ENCODE measurements at regions not wholly inside any gene's neighbourhood (a gene's known extent, or its start where the extent isn't known, plus 50 kb on each side); places are given as distances from the start of the nearest gene placed in this dataset.

DNA sequence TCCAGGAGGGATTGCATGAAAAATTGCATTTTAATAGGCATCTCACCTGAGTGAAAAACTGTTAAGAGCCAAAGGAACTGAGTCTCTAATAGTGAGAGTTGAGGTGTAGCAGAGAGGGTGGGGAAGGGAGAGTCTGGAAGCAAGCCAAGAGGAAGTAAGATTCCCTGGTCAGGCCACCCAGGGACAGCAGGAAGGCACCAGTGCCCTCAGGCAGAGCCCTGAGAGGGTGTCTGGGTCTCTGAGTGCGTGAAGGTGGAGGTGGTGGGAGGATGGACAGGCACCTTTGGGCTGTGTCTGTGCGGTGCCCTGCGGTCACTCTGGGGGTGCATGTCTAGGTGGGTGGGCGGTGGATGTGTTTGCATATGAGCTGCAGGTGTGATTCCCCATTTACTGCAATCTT is 300.4 kb upstream of the ROPN1 start:
- CTCF ChIA-PET (ENCODE audit: partially characterized antibody), result no interaction called here
- no peaks in the 10 kb centered on the region for H4K20me1 ChIP-seq (replicated peaks in 1 of 2; ENCODE audit: control insufficient read depth in 1 of 2, insufficient read depth in 2 of 2, low read length in 2 of 2)
- TF ChIP-seq CREB1 (IDR thresholded peaks at IDR 0.05) (no peak), SP2 (IDR thresholded peaks at IDR 0.05; ENCODE audit: low read length) (no peak), SIN3A (conservative IDR thresholded peaks at IDR 0.05 in 1 of 2, IDR thresholded peaks at IDR 0.05 in 1 of 2; ENCODE audit: low read depth in 1 of 2, low read length in 2 of 2) (no peak), KDM5A (IDR thresholded peaks at IDR 0.05; ENCODE audit: low read length) (no peak), TEAD4 (IDR thresholded peaks at IDR 0.05; ENCODE audit: low read depth, low read length) (no peak), JUND (IDR thresholded peaks at IDR 0.05; ENCODE audit: low read length) (no peak), TCF12 (IDR thresholded peaks at IDR 0.05; ENCODE audit: low read depth, low read length) (no peak), FOSL1 (IDR thresholded peaks at IDR 0.05; ENCODE audit: insufficient read depth, low read depth, low read length) (no peak), RXRA (IDR thresholded peaks at IDR 0.05; ENCODE audit: insufficient read depth, low read depth, low read length) (no peak), HDAC2 (IDR thresholded peaks at IDR 0.05; ENCODE audit: borderline replicate concordance in 1 of 2, low read depth in 2 of 2, low read length in 2 of 2) (no peak), SP1 (IDR thresholded peaks at IDR 0.05; ENCODE audit: low read depth, low read length) (no peak), RBBP5 (IDR thresholded peaks at IDR 0.05; ENCODE audit: borderline replicate concordance, low read depth, low read length) (no peak), EZH2 (IDR thresholded peaks at IDR 0.05; ENCODE audit: low read depth, low read length, severe bottlenecking) (no peak)
- H3K9me3 ChIP-seq (ENCODE audit: insufficient read depth in 2 of 2, low read depth in 1 of 2, low read length in 1 of 2), result no peaks in the 10 kb centered on the region
- no peak overlapping the region for H3K14ac ChIP-seq (ENCODE audit: insufficient read length)
- no peaks in the 10 kb centered on the region for H3K36me3 ChIP-seq (ENCODE audit: control insufficient read depth in 2 of 4, insufficient read depth in 4 of 4, low read length in 3 of 4)
- no peak overlapping the region for H3K4me2 ChIP-seq (ENCODE audit: insufficient read depth in 1 of 2, low read depth in 2 of 2, low read length in 2 of 2)
- no peak overlapping the region for H3K4ac ChIP-seq (replicated peaks; ENCODE audit: insufficient read length, low read depth, low read length)
- H4K8ac ChIP-seq (ENCODE audit: extremely low read depth, insufficient read depth, low read length), result no peak overlapping the region
- no peak overlapping the region for H3K18ac ChIP-seq (ENCODE audit: extremely low read depth, low read length)
- DNase-seq (ENCODE audit: low read depth in 1 of 2, low spot score in 2 of 2), result no peak
- H3K79me2 ChIP-seq (ENCODE audit: control insufficient read depth in 1 of 2, insufficient read depth in 2 of 2, low read length in 2 of 2), result no peaks in the 10 kb centered on the region
- H2AK5ac ChIP-seq (ENCODE audit: low read depth, low read length), result no peak overlapping the region
- H2BK20ac ChIP-seq (ENCODE audit: low read length), result no peak overlapping the region
- POLR2A ChIA-PET (ENCODE audit: partially characterized antibody), result interaction anchor here (1.8 kb wide), 1 partner anchor 10 kb away, joined by 4 read pairs; no protein-coding TSS in a partner anchor
- H2BK120ac ChIP-seq (replicated peaks; ENCODE audit: low read depth, low read length), result no peak overlapping the region
- no peak overlapping the region for H3K9ac ChIP-seq (replicated peaks in 1 of 4; ENCODE audit: extremely low read depth in 1 of 4, low read depth in 3 of 4, low read length in 3 of 4)
- no peak for FAIRE-seq
- no peak overlapping the region for H3K56ac ChIP-seq (replicated peaks; ENCODE audit: insufficient read length, low read depth, low read length)
- H3K23ac ChIP-seq (ENCODE audit: insufficient read length), result no peak overlapping the region
- H3K4me3 ChIP-seq (ENCODE audit: extremely low read depth in 1 of 4, insufficient read depth in 2 of 4, low read depth in 3 of 4, low read length in 4 of 4), result no peak overlapping the region
- no peaks in the 10 kb centered on the region for H3K27me3 ChIP-seq (replicated peaks in 1 of 4; ENCODE audit: control insufficient read depth in 3 of 4, extremely low read depth in 1 of 4, insufficient read depth in 3 of 4, low read length in 3 of 4)
- H4K5ac ChIP-seq (ENCODE audit: insufficient read length, low read depth, low read length), result no peak overlapping the region
- no peak overlapping the region for H2AFZ ChIP-seq (ENCODE audit: low read length)
- no peaks in the 10 kb centered on the region for H3K79me1 ChIP-seq (ENCODE audit: low read depth, low read length)
- no peak overlapping the region for H3K27ac ChIP-seq (ENCODE audit: low read depth, low read length)
- no peak overlapping the region for H4K91ac ChIP-seq (replicated peaks; ENCODE audit: insufficient read length, low read length)
- WGBS, 2 experiments (ENCODE audit: extremely low coverage in 1 of 2, insufficient coverage in 1 of 2, insufficient read length in 1 of 2, insufficient replicate concordance in 2 of 2, low coverage in 1 of 2, low lambda C conversion rate in 2 of 2, missing lambda C conversion rate in 1 of 2), result 90% methylated on average over 4 of the region's 4 CpGs; no CpG with 5 or more reads in 1 of the 2 experiments
- no peak overlapping the region for H2BK12ac ChIP-seq (ENCODE audit: low read depth, low read length)
- no peak overlapping the region for H2BK15ac ChIP-seq (ENCODE audit: low read length)
- H3K23me2 ChIP-seq (ENCODE audit: low read depth, low read length), result no peaks in the 10 kb centered on the region; the same call in 1 of the 2 replicates
- no peak overlapping the region for H2BK5ac ChIP-seq (ENCODE audit: low read depth, low read length)
- no peaks in the 10 kb centered on the region for H3K4me1 ChIP-seq (replicated peaks in 1 of 4; ENCODE audit: control insufficient read depth in 3 of 4, insufficient read depth in 4 of 4, low read length in 3 of 4)
